ENCODE measurements at regions not wholly inside any gene's neighbourhood (a gene's known extent, or its start where the extent isn't known, plus 50 kb on each side); places are given as distances from the start of the nearest gene placed in this dataset.

DNA sequence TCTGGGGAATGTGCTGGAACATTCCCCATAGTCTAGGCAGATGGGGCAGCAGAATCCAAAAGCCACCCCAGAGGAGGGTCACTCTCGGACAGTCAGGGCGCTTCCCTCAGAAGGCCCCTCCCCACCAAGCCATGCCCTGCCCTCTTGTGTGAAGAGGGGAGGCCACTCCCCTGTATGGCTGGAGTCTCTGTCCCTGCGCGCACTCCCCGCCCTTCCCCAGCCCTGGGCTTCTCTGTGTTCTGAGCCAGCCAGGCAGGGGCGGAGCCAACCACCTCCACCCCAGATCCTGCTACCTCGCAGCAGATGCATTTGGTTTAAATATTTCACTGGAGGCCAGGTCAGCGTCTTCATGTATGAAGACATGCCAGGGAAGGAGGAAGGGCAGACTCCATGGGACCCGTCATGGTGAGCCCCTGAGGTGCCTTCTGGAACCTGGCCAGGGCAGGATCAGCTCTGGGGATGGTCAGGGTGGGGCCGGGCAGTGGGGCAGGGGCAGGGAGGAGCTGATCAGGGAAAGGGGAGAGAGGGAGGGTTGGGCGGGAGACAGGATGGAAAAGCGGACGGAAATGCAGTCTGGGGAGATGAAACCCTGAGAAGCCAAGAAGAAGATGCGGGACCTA, 107.3 kb downstream of the ADRA2C start:
- no peak overlapping the region for H2AFZ ChIP-seq (ENCODE audit: low read depth)
- peaks cover 9% of the 10 kb centered on the region; the same call in 1 of the 2 replicates for H3K27me3 ChIP-seq (ENCODE audit: insufficient read depth)
- H3K36me3 ChIP-seq (replicated peaks in 1 of 2; ENCODE audit: control insufficient read depth in 1 of 2, insufficient read depth in 2 of 2, low read length in 1 of 2), result no peaks in the 10 kb centered on the region
- ChIA-PET CTCF (interaction anchor here (8.0 kb wide), 1 partner anchor 86 kb away, joined by 144 read pairs; no protein-coding TSS in a partner anchor), POLR2A (no interaction called here)
- no peak overlapping the region for H3K27ac ChIP-seq (ENCODE audit: low read depth in 2 of 2, low read length in 1 of 2)
- no peaks in the 10 kb centered on the region for H3K9me2 ChIP-seq
- DNase-seq, result peak; percentile 70
- no peaks in the 10 kb centered on the region for H3K9me3 ChIP-seq
- no peak overlapping the region for H3K4me3 ChIP-seq (ENCODE audit: low read depth in 2 of 2, low read length in 1 of 2)
- H4K20me1 ChIP-seq (ENCODE audit: insufficient read depth), result no peaks in the 10 kb centered on the region
- H3F3A ChIP-seq (replicated peaks; ENCODE audit: insufficient read depth), result no peaks in the 10 kb centered on the region
- 5% methylated on average over 8 of the region's 14 CpGs for WGBS (ENCODE audit: low lambda C conversion rate)
- no peak overlapping the region for H3K9ac ChIP-seq
- H3K79me2 ChIP-seq (ENCODE audit: insufficient read depth), result no peaks in the 10 kb centered on the region
- TF ChIP-seq MXI1 (IDR thresholded peaks at IDR 0.05; ENCODE audit: low read depth, low read length), result no peak
- no peak for TF ChIP-seq RXRA (IDR thresholded peaks at IDR 0.05; ENCODE audit: borderline replicate concordance, low read depth)
- TF ChIP-seq NRF1 (IDR thresholded peaks at IDR 0.05; ENCODE audit: low read depth, low read length), result no peak
- TF ChIP-seq TCF12 (IDR thresholded peaks at IDR 0.05), result no peak
- TF ChIP-seq, protein P1, sequence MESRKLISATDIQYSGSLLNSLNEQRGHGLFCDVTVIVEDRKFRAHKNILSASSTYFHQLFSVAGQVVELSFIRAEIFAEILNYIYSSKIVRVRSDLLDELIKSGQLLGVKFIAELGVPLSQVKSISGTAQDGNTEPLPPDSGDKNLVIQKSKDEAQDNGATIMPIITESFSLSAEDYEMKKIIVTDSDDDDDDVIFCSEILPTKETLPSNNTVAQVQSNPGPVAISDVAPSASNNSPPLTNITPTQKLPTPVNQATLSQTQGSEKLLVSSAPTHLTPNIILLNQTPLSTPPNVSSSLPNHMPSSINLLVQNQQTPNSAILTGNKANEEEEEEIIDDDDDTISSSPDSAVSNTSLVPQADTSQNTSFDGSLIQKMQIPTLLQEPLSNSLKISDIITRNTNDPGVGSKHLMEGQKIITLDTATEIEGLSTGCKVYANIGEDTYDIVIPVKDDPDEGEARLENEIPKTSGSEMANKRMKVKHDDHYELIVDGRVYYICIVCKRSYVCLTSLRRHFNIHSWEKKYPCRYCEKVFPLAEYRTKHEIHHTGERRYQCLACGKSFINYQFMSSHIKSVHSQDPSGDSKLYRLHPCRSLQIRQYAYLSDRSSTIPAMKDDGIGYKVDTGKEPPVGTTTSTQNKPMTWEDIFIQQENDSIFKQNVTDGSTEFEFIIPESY (IDR thresholded peaks at IDR 0.05; ENCODE audit: borderline replicate concordance, low read depth), result no peak
- TF ChIP-seq YY1 (IDR thresholded peaks at IDR 0.05; ENCODE audit: low read depth), result no peak
- no peak for TF ChIP-seq FOSL2 (IDR thresholded peaks at IDR 0.05; ENCODE audit: borderline replicate concordance, low read depth)
- no peak overlapping the region for H3K4me2 ChIP-seq
- H3K4me1 ChIP-seq (ENCODE audit: control insufficient read depth in 1 of 2, insufficient read depth in 2 of 2, low read depth in 1 of 2, low read length in 1 of 2), result peaks cover 0 to 3% of the 10 kb centered on the region in 2 experiments; a peak in 1 of 4 replicates

DNA sequence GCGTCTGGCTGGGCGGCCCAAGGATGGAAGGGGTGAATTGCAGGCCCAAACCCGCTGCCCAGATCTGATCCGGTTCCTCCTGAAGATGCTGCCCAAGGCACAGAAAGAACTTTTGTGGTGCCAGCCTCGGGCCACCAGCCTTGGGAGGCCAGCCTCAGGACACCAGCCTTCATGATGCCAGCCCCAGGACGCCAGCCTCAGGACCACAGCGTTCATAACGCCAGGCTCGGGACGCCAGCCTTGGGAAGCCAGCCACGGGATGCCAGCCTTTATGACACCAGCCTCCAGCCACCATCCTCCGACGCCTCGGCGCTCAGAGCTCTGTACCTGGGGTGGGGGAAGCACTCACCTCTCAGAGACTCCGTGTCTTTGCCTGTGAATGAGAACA, 107.8 kb downstream of the ADRA2C start:
- H3F3A ChIP-seq (replicated peaks; ENCODE audit: insufficient read depth), result no peaks in the 10 kb centered on the region
- H3K36me3 ChIP-seq (replicated peaks in 1 of 2; ENCODE audit: control insufficient read depth in 1 of 2, insufficient read depth in 2 of 2, low read length in 1 of 2), result no peaks in the 10 kb centered on the region
- H3K4me2 ChIP-seq, result no peak overlapping the region
- H3K9me2 ChIP-seq, result no peaks in the 10 kb centered on the region
- no peaks in the 10 kb centered on the region for H3K9me3 ChIP-seq
- H4K20me1 ChIP-seq (ENCODE audit: insufficient read depth), result no peaks in the 10 kb centered on the region
- H3K27me3 ChIP-seq (ENCODE audit: insufficient read depth), result peaks cover 9% of the 10 kb centered on the region; the same call in 1 of the 2 replicates
- no peak overlapping the region for H3K9ac ChIP-seq
- 50% methylated on average over 6 of the region's 16 CpGs for WGBS (ENCODE audit: low lambda C conversion rate)
- POLR2A ChIA-PET, result no interaction called here
- H2AFZ ChIP-seq (ENCODE audit: low read depth), result no peak overlapping the region
- TF ChIP-seq RCOR1 (IDR thresholded peaks at IDR 0.05; ENCODE audit: low read length) (no peak), FOXJ3 (CRISPR knock-in tag; IDR thresholded peaks at IDR 0.05) (no peak), POLR2AphosphoS5 (IDR thresholded peaks at IDR 0.05; ENCODE audit: low read depth, low read length) (no peak), TAF1 (IDR thresholded peaks at IDR 0.05; ENCODE audit: borderline replicate concordance, low read depth, low read length) (no peak), FOSL2 (IDR thresholded peaks at IDR 0.05; ENCODE audit: borderline replicate concordance, low read depth) (no peak), YY1 (IDR thresholded peaks at IDR 0.05; ENCODE audit: low read depth) (no peak), EZH2phosphoT487 (IDR thresholded peaks at IDR 0.05; ENCODE audit: borderline replicate concordance, low read depth) (no peak), JUND (IDR thresholded peaks at IDR 0.05) (no peak), MXI1 (IDR thresholded peaks at IDR 0.05; ENCODE audit: low read depth, low read length) (no peak), SMC3 (IDR thresholded peaks at IDR 0.05; ENCODE audit: low read depth, low read length) (no peak), MEF2A (IDR thresholded peaks at IDR 0.05; ENCODE audit: borderline replicate concordance, low read depth) (no peak)
- TF ChIP-seq, protein P2, sequence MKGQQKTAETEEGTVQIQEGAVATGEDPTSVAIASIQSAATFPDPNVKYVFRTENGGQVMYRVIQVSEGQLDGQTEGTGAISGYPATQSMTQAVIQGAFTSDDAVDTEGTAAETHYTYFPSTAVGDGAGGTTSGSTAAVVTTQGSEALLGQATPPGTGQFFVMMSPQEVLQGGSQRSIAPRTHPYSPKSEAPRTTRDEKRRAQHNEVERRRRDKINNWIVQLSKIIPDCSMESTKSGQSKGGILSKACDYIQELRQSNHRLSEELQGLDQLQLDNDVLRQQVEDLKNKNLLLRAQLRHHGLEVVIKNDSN (IDR thresholded peaks at IDR 0.05; ENCODE audit: borderline replicate concordance, low read depth), result no peak
- TF ChIP-seq, protein P3, sequence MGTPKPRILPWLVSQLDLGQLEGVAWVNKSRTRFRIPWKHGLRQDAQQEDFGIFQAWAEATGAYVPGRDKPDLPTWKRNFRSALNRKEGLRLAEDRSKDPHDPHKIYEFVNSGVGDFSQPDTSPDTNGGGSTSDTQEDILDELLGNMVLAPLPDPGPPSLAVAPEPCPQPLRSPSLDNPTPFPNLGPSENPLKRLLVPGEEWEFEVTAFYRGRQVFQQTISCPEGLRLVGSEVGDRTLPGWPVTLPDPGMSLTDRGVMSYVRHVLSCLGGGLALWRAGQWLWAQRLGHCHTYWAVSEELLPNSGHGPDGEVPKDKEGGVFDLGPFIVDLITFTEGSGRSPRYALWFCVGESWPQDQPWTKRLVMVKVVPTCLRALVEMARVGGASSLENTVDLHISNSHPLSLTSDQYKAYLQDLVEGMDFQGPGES (IDR thresholded peaks at IDR 0.05; ENCODE audit: low read depth, low read length), result no peak
- TF ChIP-seq, protein P4, sequence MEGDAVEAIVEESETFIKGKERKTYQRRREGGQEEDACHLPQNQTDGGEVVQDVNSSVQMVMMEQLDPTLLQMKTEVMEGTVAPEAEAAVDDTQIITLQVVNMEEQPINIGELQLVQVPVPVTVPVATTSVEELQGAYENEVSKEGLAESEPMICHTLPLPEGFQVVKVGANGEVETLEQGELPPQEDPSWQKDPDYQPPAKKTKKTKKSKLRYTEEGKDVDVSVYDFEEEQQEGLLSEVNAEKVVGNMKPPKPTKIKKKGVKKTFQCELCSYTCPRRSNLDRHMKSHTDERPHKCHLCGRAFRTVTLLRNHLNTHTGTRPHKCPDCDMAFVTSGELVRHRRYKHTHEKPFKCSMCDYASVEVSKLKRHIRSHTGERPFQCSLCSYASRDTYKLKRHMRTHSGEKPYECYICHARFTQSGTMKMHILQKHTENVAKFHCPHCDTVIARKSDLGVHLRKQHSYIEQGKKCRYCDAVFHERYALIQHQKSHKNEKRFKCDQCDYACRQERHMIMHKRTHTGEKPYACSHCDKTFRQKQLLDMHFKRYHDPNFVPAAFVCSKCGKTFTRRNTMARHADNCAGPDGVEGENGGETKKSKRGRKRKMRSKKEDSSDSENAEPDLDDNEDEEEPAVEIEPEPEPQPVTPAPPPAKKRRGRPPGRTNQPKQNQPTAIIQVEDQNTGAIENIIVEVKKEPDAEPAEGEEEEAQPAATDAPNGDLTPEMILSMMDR (IDR thresholded peaks at IDR 0.05), result no peak
- no peak for DNase-seq
- H3K27ac ChIP-seq (ENCODE audit: low read depth in 2 of 2, low read length in 1 of 2), result no peak overlapping the region
- CTCF ChIA-PET, result interaction anchor here (8.0 kb wide), 1 partner anchor 86 kb away, joined by 144 read pairs; no protein-coding TSS in a partner anchor
- H3K4me1 ChIP-seq (ENCODE audit: control insufficient read depth in 1 of 2, insufficient read depth in 2 of 2, low read depth in 1 of 2, low read length in 1 of 2), result peaks cover 0 to 3% of the 10 kb centered on the region in 2 experiments; a peak in 1 of 4 replicates
- H3K79me2 ChIP-seq (ENCODE audit: insufficient read depth), result no peaks in the 10 kb centered on the region
- no peak overlapping the region for H3K4me3 ChIP-seq (ENCODE audit: low read depth in 2 of 2, low read length in 1 of 2)
